Caco-2 (cell line): ENCODE measurements at regions not wholly inside any gene's neighbourhood (a gene's known extent, or its start where the extent isn't known, plus 50 kb on each side); places are given as distances from the start of the nearest gene placed in this dataset.
"Not testable (repeated sequence)": the region's sequence is repeated elsewhere in the genome, so short reads cannot be mapped to it uniquely, and the experiment has no call there.

ENCODE experiments used
- BruUV-seq: library from RNA; stranded (reverse); fragments of 400-500 nt; replicated peaks from 2 replicates; lab custom pipeline; 2021; lab: Mats Ljungman, UMichigan
- CTCF ChIA-PET: fragments of 300-600 bp; sonication (Branson Sonifier 250); formaldehyde crosslinking; loops from one replicate; lab custom pipeline; 2022; ENCODE audit warnings: antibody characterized with exemption; lab: Charles Lee
- POLR2A ChIA-PET: fragments of 300-600 bp; sonication (Branson Sonifier 250); formaldehyde crosslinking; loops from one replicate; lab custom pipeline; 2022; ENCODE audit warnings: antibody characterized with exemption; lab: Charles Lee
- DNase-seq, 2 experiments: peaks; one replicate each; pipeline versions ENCODE4 v3.0.0 to v3.0.0-alpha.2; 2020 to 2022
- H3K27me3 ChIP-seq: replicated peaks from 2 replicates; pipeline ENCODE4 v1.6.0; 2011; ENCODE audit warnings: low read length; ENCODE audit not compliant: control insufficient read depth, insufficient read depth
- H3K36me3 ChIP-seq: 2 replicates; pipeline ENCODE4 v1.5.1; 2011; ENCODE audit warnings: low read length; ENCODE audit not compliant: control insufficient read depth, insufficient read depth
- H3K4me1 ChIP-seq: fragments of 250-450 bp; sonication (Bioruptor Pico); 2 replicates; pipeline ENCODE4 v1.5.1; 2020; ENCODE audit warnings: mild to moderate bottlenecking
- H3K4me3 ChIP-seq: 2 replicates; pipeline ENCODE4 v1.5.1; 2011; ENCODE audit warnings: low read depth, mild to moderate bottlenecking, control low read depth, low read length
- H3K9me3 ChIP-seq: fragments of 250-450 bp; sonication (Bioruptor Pico); 2 replicates; pipeline ENCODE4 v1.5.1; 2020; ENCODE audit warnings: mild to moderate bottlenecking, moderate library complexity
- H3K27ac Mint-ChIP-seq: one replicate; pipeline ENCODE4 v1.8.0; 2022; ENCODE audit warnings: mixed read lengths; ENCODE audit not compliant: unreplicated experiment
- H3K27me3 Mint-ChIP-seq: one replicate; pipeline ENCODE4 v1.8.0; 2022; ENCODE audit warnings: mixed read lengths; ENCODE audit not compliant: insufficient read depth, unreplicated experiment
- H3K36me3 Mint-ChIP-seq: one replicate; pipeline ENCODE4 v1.8.0; 2022; ENCODE audit warnings: mild to moderate bottlenecking, mixed read lengths; ENCODE audit not compliant: insufficient read depth, unreplicated experiment
- H3K4me1 Mint-ChIP-seq: one replicate; pipeline ENCODE4 v1.8.0; 2022; ENCODE audit warnings: low read depth, mixed read lengths; ENCODE audit not compliant: unreplicated experiment
- H3K4me3 Mint-ChIP-seq: one replicate; pipeline ENCODE4 v1.8.0; 2022; ENCODE audit warnings: mild to moderate bottlenecking, moderate library complexity, mixed read lengths; ENCODE audit not compliant: unreplicated experiment
- H3K9me3 Mint-ChIP-seq: one replicate; pipeline ENCODE4 v1.8.0; 2022; ENCODE audit warnings: mixed read lengths; ENCODE audit not compliant: unreplicated experiment
- intact Hi-C: fragments of 100-400 bp; cut with micrococcal nuclease; formaldehyde crosslinking; loops from one replicate; pipeline ENCODE4 v1.10.0; 2022; ENCODE audit not compliant: unreplicated experiment
- TF ChIP-seq, protein P1 (sequence below), 2 experiments: fragments of 200-600 bp in 1 of 2; IDR thresholded peaks; 1 replicate in 1 of 2; 2 replicates in 1 of 2; pipeline versions ENCODE4 v1.5.1 to v1.8.0; 2011 to 2022; ENCODE audit warnings: antibody characterized with exemption in 1 of 2, control low read depth in 1 of 2, inconsistent platforms in 1 of 2, low read depth in 1 of 2, low read length in 1 of 2, mild to moderate bottlenecking in 1 of 2, moderate library complexity in 1 of 2; ENCODE audit not compliant: insufficient read depth in 1 of 2, severe bottlenecking in 1 of 2, unreplicated experiment in 1 of 2

DNA sequence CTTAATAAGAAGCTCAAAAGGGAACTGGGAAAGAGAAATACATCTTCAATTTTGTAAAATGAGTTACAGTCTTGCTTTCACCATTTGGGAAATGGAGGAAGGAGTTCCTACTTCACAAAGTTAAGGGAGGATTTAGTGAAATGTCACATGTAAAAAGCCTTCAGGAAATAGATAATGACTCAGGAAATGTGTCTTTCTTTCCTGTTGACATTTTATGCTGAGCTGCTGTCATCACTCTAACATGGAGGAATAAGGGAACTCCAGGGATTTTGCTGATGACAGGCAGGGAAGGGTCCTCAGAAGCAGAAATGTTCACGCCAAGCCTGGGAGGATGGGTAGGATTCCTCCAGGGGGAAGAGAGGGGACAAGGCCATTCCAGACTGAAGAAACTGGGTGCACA lies 251.1 kb downstream of the USP46 start:
- no peak overlapping the region for H3K4me3 ChIP-seq
- Mint-ChIP-seq H3K36me3 (no peaks in the 10 kb centered on the region), H3K4me3 (no peak overlapping the region), H3K27me3 (peaks cover 4% of the 10 kb centered on the region), H3K4me1 (no peaks in the 10 kb centered on the region), H3K9me3 (peaks cover 16% of the 10 kb centered on the region), H3K27ac (no peak overlapping the region)
- intact Hi-C loops: no loop called here
- ChIA-PET CTCF (no interaction called here), POLR2A (no interaction called here)
- TF ChIP-seq, protein P1, sequence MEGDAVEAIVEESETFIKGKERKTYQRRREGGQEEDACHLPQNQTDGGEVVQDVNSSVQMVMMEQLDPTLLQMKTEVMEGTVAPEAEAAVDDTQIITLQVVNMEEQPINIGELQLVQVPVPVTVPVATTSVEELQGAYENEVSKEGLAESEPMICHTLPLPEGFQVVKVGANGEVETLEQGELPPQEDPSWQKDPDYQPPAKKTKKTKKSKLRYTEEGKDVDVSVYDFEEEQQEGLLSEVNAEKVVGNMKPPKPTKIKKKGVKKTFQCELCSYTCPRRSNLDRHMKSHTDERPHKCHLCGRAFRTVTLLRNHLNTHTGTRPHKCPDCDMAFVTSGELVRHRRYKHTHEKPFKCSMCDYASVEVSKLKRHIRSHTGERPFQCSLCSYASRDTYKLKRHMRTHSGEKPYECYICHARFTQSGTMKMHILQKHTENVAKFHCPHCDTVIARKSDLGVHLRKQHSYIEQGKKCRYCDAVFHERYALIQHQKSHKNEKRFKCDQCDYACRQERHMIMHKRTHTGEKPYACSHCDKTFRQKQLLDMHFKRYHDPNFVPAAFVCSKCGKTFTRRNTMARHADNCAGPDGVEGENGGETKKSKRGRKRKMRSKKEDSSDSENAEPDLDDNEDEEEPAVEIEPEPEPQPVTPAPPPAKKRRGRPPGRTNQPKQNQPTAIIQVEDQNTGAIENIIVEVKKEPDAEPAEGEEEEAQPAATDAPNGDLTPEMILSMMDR (IDR thresholded peaks at IDR 0.05; ENCODE audit: insufficient read depth in 1 of 2, low read depth in 1 of 2, low read length in 1 of 2, severe bottlenecking in 1 of 2, unreplicated experiment in 1 of 2): no peak
- H3K4me1 ChIP-seq: no peaks in the 10 kb centered on the region
- no peaks in the 10 kb centered on the region for H3K9me3 ChIP-seq
- DNase-seq: no peak
- no peaks in the 10 kb centered on the region; the same call in 1 of the 2 replicates for H3K27me3 ChIP-seq
- no TSS peak for BruUV-seq
- H3K36me3 ChIP-seq: no peaks in the 10 kb centered on the region

DNA sequence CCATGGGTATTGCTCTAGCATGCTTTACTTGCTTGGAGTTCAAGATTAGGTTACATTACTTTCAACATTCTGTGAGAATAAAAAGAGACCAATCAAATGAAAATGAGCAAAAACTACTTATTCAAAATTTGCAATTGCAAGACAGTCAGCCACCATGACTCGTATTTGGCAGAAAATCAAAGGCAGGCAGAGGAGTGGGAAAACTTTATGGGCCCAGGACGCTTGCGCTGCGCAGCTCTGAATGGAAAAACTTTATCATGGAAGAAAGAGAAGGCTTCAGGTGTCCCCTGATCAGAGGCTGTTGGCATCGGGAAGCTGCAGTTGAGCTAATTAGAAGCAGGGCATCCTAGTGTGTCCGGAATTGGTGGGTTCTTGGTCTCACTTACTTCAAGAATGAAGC lies 250.6 kb downstream of the USP46 start:
- Histone ChIP-seq H3K4me1 (no peaks in the 10 kb centered on the region), H3K36me3 (no peaks in the 10 kb centered on the region), H3K27me3 (no peaks in the 10 kb centered on the region; the same call in 1 of the 2 replicates), H3K9me3 (no peaks in the 10 kb centered on the region), H3K4me3 (no peak overlapping the region)
- BruUV-seq: no TSS peak
- peaks cover 6% of the 10 kb centered on the region for H3K27me3 Mint-ChIP-seq
- intact Hi-C loops: no loop called here
- CTCF ChIA-PET: no interaction called here
- no peak overlapping the region for H3K4me3 Mint-ChIP-seq
- no peak overlapping the region for H3K27ac Mint-ChIP-seq
- POLR2A ChIA-PET: no interaction called here
- no peak for DNase-seq
- peaks cover 20% of the 10 kb centered on the region for H3K9me3 Mint-ChIP-seq
- H3K36me3 Mint-ChIP-seq: no peaks in the 10 kb centered on the region
- no peaks in the 10 kb centered on the region for H3K4me1 Mint-ChIP-seq
- TF ChIP-seq, protein P1 (IDR thresholded peaks at IDR 0.05; ENCODE audit: insufficient read depth in 1 of 2, low read depth in 1 of 2, low read length in 1 of 2, severe bottlenecking in 1 of 2, unreplicated experiment in 1 of 2): no peak

DNA sequence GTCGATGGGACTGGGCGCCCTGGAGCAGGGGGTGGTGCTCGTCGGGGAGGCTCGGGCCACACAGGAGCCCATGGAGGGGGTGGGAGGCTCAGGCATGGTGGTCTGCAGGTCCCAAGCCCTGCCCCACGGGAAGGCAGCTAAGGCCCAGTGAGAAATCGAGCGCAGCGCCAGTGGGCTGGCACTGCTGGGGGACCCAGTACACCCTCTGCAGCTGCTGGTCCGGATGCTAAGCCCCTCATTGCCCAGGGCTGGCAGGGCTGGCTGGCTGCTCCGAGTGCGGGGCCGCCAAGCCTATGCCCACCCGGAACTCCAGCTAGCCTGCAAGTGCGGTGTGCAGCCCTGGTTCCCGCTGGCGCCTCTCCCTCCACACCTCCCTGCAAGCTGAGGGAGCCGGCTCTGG lies 249.3 kb downstream of the USP46 start:
- CTCF ChIA-PET: interaction anchor here (0.6 kb wide), 1 partner anchor 635 kb away, joined by 3 read pairs; no protein-coding TSS in a partner anchor
- not testable (repeated sequence) for H3K36me3 Mint-ChIP-seq

DNA sequence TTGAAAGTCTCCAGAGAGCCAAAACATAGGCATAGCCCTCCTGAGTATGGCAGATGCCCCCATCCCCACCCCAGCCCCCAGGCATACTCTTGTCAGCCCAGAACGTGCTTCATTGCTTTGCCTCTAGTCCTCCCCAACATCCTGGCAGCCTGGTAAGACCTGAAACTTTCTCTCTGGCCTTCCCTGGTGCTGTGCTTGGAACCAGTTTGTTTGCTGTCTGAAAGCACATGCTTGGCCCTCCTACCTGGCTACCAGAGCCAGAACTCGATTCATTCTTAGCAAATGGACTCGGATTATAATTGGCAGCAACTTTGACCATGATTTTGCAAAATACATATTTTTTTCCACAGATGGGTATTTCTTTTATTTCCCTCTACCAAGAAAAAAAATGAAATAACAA lies 248.1 kb downstream of the USP46 start:
- Histone ChIP-seq H3K9me3 (no peaks in the 10 kb centered on the region), H3K36me3 (no peaks in the 10 kb centered on the region), H3K4me1 (no peaks in the 10 kb centered on the region), H3K4me3 (no peak overlapping the region), H3K27me3 (no peaks in the 10 kb centered on the region; the same call in 1 of the 2 replicates)
- TF ChIP-seq, protein P1 (IDR thresholded peaks at IDR 0.05; ENCODE audit: insufficient read depth in 1 of 2, low read depth in 1 of 2, low read length in 1 of 2, severe bottlenecking in 1 of 2, unreplicated experiment in 1 of 2): no peak
- Mint-ChIP-seq H3K4me3 (no peak overlapping the region), H3K27ac (no peak overlapping the region), H3K36me3 (no peaks in the 10 kb centered on the region), H3K27me3 (peaks cover 3% of the 10 kb centered on the region), H3K4me1 (peaks cover 6% of the 10 kb centered on the region), H3K9me3 (peaks cover 20% of the 10 kb centered on the region)
- POLR2A ChIA-PET: no interaction called here
- intact Hi-C loops: no loop called here
- BruUV-seq: no TSS peak
- no peak for DNase-seq
- CTCF ChIA-PET: no interaction called here

More for the DNA sequence above, 249.3 kb downstream of the USP46 start:
- H3K4me1 ChIP-seq, intact Hi-C loops, H3K4me3 ChIP-seq, DNase-seq, POLR2A ChIA-PET, H3K4me1 Mint-ChIP-seq, H3K36me3 ChIP-seq, H3K27me3 Mint-ChIP-seq, H3K4me3 Mint-ChIP-seq, H3K9me3 ChIP-seq, H3K27me3 ChIP-seq, H3K27ac Mint-ChIP-seq, BruUV-seq: not testable (repeated sequence)
- H3K9me3 Mint-ChIP-seq: peaks cover 20% of the 10 kb centered on the region
